ENCODE measurements at regions not wholly inside any gene's neighbourhood (a gene's known extent, or its start where the extent isn't known, plus 50 kb on each side); places are given as distances from the start of the nearest gene placed in this dataset.

DNA sequence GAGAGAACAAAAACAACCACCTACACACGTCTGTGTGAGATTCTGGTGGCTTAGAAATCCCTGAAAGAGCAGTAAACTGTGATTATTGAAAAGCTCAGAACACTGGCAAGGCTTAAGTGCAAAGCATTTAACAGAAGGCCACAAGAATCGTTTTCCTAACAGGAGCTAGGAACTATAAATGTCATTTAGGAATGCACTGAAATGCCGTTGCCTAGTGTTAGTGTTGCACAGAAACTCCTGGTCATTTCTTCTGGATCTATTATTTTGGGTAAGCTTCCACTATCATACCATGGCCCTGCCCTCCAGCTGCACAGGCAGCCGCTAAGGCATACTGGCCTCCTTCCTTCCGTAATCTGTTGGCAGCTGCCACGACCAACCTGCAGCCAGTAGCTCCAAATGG lies 923.2 kb downstream of the NLGN4X start:
- no peaks in the 10 kb centered on the region for H3K36me3 ChIP-seq (ENCODE audit: insufficient read depth)
- H4K20me1 ChIP-seq (replicated peaks; ENCODE audit: insufficient read depth) = no peaks in the 10 kb centered on the region
- Mint-ChIP-seq H3K27ac (no peak overlapping the region), H3K36me3 (ENCODE audit: low read depth) (no peaks in the 10 kb centered on the region), H3K4me1 (no peaks in the 10 kb centered on the region), H3K27me3 (ENCODE audit: insufficient read depth, low read depth, poor library complexity) (no peaks in the 10 kb centered on the region), H3K4me3 (no peak overlapping the region), H3K9me3 (no peaks in the 10 kb centered on the region)
- H3K9me2 ChIP-seq (ENCODE audit: insufficient read depth) = no peaks in the 10 kb centered on the region
- no peak overlapping the region for H3K4me3 ChIP-seq
- no peaks in the 10 kb centered on the region for H3K79me2 ChIP-seq (replicated peaks; ENCODE audit: insufficient read depth)
- no peaks in the 10 kb centered on the region for H3K4me1 ChIP-seq (ENCODE audit: insufficient read depth)
- TF ChIP-seq EZH2phosphoT487 (IDR thresholded peaks at IDR 0.05; ENCODE audit: unreplicated experiment) = no peak
- H3K27ac ChIP-seq (ENCODE audit: low read depth) = no peak overlapping the region
- no peak for ATAC-seq
- H3K4me2 ChIP-seq = no peak overlapping the region
- no peak for DNase-seq (ENCODE audit: low spot score)
- H3F3A ChIP-seq (replicated peaks; ENCODE audit: low read depth) = no peaks in the 10 kb centered on the region
- no peaks in the 10 kb centered on the region for H3K27me3 ChIP-seq (ENCODE audit: insufficient read depth)
- H2AFZ ChIP-seq = no peak overlapping the region

DNA sequence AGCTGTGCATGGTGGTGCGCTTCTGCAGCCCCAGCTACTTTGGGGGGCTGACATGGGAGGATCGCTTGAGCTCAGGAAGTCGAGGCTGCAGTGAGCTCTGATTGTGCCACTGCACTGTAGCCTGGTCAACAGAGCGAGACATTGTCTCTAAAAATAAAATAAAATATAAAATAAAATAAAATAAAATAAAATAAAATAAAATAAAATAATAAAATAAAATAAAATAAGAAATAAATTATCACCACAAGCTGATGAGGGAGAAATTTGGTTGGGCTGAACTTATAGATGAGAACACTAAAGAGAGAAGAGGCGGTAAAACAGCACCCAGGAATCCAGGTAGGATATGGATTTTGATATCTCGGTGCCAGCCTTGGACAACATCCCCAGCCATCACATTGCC lies 933.7 kb downstream of the NLGN4X start:
- H3K27ac Mint-ChIP-seq = no peak overlapping the region
- H3K9me3 Mint-ChIP-seq = peaks cover 3% of the 10 kb centered on the region; the same call in 1 of the 3 replicates
- no peak overlapping the region for H2AFZ ChIP-seq

DNA sequence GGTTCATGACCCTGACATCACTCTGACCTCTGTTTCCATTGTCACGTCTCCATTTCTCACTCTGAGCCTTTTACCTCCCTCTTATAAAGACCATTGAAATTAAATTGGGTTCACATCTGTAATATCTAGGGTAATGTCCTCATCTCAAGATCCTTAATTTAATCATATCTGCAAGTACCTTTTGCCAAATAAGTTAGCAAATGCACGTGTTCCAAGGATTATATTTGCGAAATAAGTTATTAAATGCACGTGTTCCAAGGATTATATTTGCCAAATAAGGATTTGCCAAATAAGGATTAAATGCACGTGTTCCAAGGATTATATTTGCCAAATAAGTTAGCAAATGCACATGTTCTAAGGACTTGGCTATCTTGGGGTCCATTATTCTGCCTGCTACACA lies 938.0 kb downstream of the NLGN4X start:
- Histone ChIP-seq H3K27ac (ENCODE audit: low read depth) (no peak overlapping the region), H3K4me3 (no peak overlapping the region), H3K36me3 (ENCODE audit: insufficient read depth) (no peaks in the 10 kb centered on the region), H3K4me1 (ENCODE audit: insufficient read depth) (no peaks in the 10 kb centered on the region), H3K4me2 (no peak overlapping the region), H3K9me2 (ENCODE audit: insufficient read depth) (no peaks in the 10 kb centered on the region), H3K79me2 (replicated peaks; ENCODE audit: insufficient read depth) (no peaks in the 10 kb centered on the region), H3K27me3 (ENCODE audit: insufficient read depth) (no peaks in the 10 kb centered on the region), H4K20me1 (replicated peaks; ENCODE audit: insufficient read depth) (no peaks in the 10 kb centered on the region), H2AFZ (no peak overlapping the region), H3F3A (replicated peaks; ENCODE audit: low read depth) (no peaks in the 10 kb centered on the region)
- no peak for ATAC-seq
- Mint-ChIP-seq H3K9me3 (peaks cover 10% of the 10 kb centered on the region; the same call in 1 of the 3 replicates), H3K4me1 (no peaks in the 10 kb centered on the region), H3K36me3 (ENCODE audit: low read depth) (peaks cover 6% of the 10 kb centered on the region; the same call in 2 of the 3 replicates), H3K4me3 (no peak overlapping the region), H3K27ac (no peak overlapping the region), H3K27me3 (ENCODE audit: insufficient read depth, low read depth, poor library complexity) (peaks cover 2% of the 10 kb centered on the region)
- DNase-seq (ENCODE audit: low spot score) = no peak
- TF ChIP-seq ZNF331 (CRISPR knock-in tag; IDR thresholded peaks at IDR 0.05; ENCODE audit: low read depth) (no peak), JUNB (IDR thresholded peaks at IDR 0.05; ENCODE audit: unreplicated experiment) (no peak), EZH2 (IDR thresholded peaks at IDR 0.05; ENCODE audit: low read depth, unreplicated experiment) (no peak), EZH2phosphoT487 (IDR thresholded peaks at IDR 0.05; ENCODE audit: unreplicated experiment) (no peak), POLR2AphosphoS5 (IDR thresholded peaks at IDR 0.05; ENCODE audit: low read depth) (no peak), STAT1 (IDR thresholded peaks at IDR 0.05; ENCODE audit: unreplicated experiment) (no peak), NANOG (IDR thresholded peaks at IDR 0.05; ENCODE audit: borderline replicate concordance) (no peak), ZNF114 (CRISPR knock-in tag; IDR thresholded peaks at IDR 0.05) (no peak)
- TF ChIP-seq, protein P1, sequence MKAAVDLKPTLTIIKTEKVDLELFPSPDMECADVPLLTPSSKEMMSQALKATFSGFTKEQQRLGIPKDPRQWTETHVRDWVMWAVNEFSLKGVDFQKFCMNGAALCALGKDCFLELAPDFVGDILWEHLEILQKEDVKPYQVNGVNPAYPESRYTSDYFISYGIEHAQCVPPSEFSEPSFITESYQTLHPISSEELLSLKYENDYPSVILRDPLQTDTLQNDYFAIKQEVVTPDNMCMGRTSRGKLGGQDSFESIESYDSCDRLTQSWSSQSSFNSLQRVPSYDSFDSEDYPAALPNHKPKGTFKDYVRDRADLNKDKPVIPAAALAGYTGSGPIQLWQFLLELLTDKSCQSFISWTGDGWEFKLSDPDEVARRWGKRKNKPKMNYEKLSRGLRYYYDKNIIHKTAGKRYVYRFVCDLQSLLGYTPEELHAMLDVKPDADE (IDR thresholded peaks at IDR 0.05) = no peak
- TF ChIP-seq, protein P2, sequence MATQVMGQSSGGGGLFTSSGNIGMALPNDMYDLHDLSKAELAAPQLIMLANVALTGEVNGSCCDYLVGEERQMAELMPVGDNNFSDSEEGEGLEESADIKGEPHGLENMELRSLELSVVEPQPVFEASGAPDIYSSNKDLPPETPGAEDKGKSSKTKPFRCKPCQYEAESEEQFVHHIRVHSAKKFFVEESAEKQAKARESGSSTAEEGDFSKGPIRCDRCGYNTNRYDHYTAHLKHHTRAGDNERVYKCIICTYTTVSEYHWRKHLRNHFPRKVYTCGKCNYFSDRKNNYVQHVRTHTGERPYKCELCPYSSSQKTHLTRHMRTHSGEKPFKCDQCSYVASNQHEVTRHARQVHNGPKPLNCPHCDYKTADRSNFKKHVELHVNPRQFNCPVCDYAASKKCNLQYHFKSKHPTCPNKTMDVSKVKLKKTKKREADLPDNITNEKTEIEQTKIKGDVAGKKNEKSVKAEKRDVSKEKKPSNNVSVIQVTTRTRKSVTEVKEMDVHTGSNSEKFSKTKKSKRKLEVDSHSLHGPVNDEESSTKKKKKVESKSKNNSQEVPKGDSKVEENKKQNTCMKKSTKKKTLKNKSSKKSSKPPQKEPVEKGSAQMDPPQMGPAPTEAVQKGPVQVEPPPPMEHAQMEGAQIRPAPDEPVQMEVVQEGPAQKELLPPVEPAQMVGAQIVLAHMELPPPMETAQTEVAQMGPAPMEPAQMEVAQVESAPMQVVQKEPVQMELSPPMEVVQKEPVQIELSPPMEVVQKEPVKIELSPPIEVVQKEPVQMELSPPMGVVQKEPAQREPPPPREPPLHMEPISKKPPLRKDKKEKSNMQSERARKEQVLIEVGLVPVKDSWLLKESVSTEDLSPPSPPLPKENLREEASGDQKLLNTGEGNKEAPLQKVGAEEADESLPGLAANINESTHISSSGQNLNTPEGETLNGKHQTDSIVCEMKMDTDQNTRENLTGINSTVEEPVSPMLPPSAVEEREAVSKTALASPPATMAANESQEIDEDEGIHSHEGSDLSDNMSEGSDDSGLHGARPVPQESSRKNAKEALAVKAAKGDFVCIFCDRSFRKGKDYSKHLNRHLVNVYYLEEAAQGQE (IDR thresholded peaks at IDR 0.05; ENCODE audit: unreplicated experiment) = no peak

More for the DNA sequence above, 933.7 kb downstream of the NLGN4X start:
- Mint-ChIP-seq H3K4me1 (peaks cover 2% of the 10 kb centered on the region; the same call in 1 of the 3 replicates), H3K4me3 (no peak overlapping the region), H3K36me3 (ENCODE audit: low read depth) (no peaks in the 10 kb centered on the region), H3K27me3 (ENCODE audit: insufficient read depth, low read depth, poor library complexity) (peaks cover 2% of the 10 kb centered on the region)
- no peaks in the 10 kb centered on the region for H3F3A ChIP-seq (replicated peaks; ENCODE audit: low read depth)
- no peaks in the 10 kb centered on the region for H3K27me3 ChIP-seq (ENCODE audit: insufficient read depth)
- TF ChIP-seq STAT1 (IDR thresholded peaks at IDR 0.05; ENCODE audit: unreplicated experiment) (no peak), EZH2phosphoT487 (IDR thresholded peaks at IDR 0.05; ENCODE audit: unreplicated experiment) (no peak), NANOG (IDR thresholded peaks at IDR 0.05; ENCODE audit: borderline replicate concordance) (no peak), ZNF331 (CRISPR knock-in tag; IDR thresholded peaks at IDR 0.05; ENCODE audit: low read depth) (no peak)
- TF ChIP-seq, protein P3, sequence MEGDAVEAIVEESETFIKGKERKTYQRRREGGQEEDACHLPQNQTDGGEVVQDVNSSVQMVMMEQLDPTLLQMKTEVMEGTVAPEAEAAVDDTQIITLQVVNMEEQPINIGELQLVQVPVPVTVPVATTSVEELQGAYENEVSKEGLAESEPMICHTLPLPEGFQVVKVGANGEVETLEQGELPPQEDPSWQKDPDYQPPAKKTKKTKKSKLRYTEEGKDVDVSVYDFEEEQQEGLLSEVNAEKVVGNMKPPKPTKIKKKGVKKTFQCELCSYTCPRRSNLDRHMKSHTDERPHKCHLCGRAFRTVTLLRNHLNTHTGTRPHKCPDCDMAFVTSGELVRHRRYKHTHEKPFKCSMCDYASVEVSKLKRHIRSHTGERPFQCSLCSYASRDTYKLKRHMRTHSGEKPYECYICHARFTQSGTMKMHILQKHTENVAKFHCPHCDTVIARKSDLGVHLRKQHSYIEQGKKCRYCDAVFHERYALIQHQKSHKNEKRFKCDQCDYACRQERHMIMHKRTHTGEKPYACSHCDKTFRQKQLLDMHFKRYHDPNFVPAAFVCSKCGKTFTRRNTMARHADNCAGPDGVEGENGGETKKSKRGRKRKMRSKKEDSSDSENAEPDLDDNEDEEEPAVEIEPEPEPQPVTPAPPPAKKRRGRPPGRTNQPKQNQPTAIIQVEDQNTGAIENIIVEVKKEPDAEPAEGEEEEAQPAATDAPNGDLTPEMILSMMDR (conservative IDR thresholded peaks at IDR 0.05; ENCODE audit: low read depth in 2 of 2) = no peak
- H3K79me2 ChIP-seq (replicated peaks; ENCODE audit: insufficient read depth) = no peaks in the 10 kb centered on the region
- H3K4me2 ChIP-seq = no peak overlapping the region
- H3K27ac ChIP-seq (ENCODE audit: low read depth) = no peak overlapping the region
- no peaks in the 10 kb centered on the region for H3K36me3 ChIP-seq (ENCODE audit: insufficient read depth)
- no peaks in the 10 kb centered on the region for H3K9me2 ChIP-seq (ENCODE audit: insufficient read depth)
- ATAC-seq (no peak), DNase-seq (ENCODE audit: low spot score) (no peak)
- H4K20me1 ChIP-seq (replicated peaks; ENCODE audit: insufficient read depth) = no peaks in the 10 kb centered on the region
- H3K4me3 ChIP-seq = no peak overlapping the region
- H3K4me1 ChIP-seq (ENCODE audit: insufficient read depth) = no peaks in the 10 kb centered on the region
